Stimulated activated CD8-positive, alpha-beta memory T cell treated with anti-CD3 and anti-CD28 coated beads, Interleukin-15, amount 100 ng/mL, for 1 hour (primary cell): ENCODE measurements at regions not wholly inside any gene's neighbourhood (a gene's known extent, or its start where the extent isn't known, plus 50 kb on each side); places are given as distances from the start of the nearest gene placed in this dataset.
"Not testable (repeated sequence)": the region's sequence is repeated elsewhere in the genome, so short reads cannot be mapped to it uniquely, and the experiment has no call there.

ENCODE experiments used
- DNase-seq: peaks from one replicate; pipeline ENCODE4 v3.0.0-alpha.2; 2020; ENCODE audit warnings: low read depth

GRCh38 chr5:1731091-1731639 is 68.5 kb downstream of the MRPL36 start:
- no peak for DNase-seq

GRCh38 chr5:1730487-1730847 is 69.2 kb downstream of the MRPL36 start:
- DNase-seq: no peak

- no peak for DNase-seq
Observed at GRCh38 chr5:1729641-1730486, 69.8 kb downstream of the MRPL36 start.

GRCh38 chr5:1728846-1729245 is 70.8 kb downstream of the MRPL36 start:
- no peak for DNase-seq

GRCh38 chr5:1727571-1727970 is 72.1 kb downstream of the MRPL36 start:
- DNase-seq: no peak

- no peak for DNase-seq
Observed at GRCh38 chr5:1726956-1727355, 72.7 kb downstream of the MRPL36 start.

- DNase-seq: no peak
Observed at GRCh38 chr5:1726469-1726865, 73.2 kb downstream of the MRPL36 start.

- no peak for DNase-seq
Observed at GRCh38 chr5:1725641-1726468, 73.8 kb downstream of the MRPL36 start.

- DNase-seq: no peak
Observed at GRCh38 chr5:1724822-1725602, 74.6 kb downstream of the MRPL36 start.

GRCh38 chr5:1723957-1724821 is 75.4 kb downstream of the MRPL36 start:
- DNase-seq: no peak

- DNase-seq: no peak
Observed at GRCh38 chr5:1723476-1723875, 76.2 kb downstream of the MRPL36 start.

- no peak for DNase-seq
Observed at GRCh38 chr5:1722877-1723276, 76.8 kb downstream of the MRPL36 start.

GRCh38 chr5:1720396-1721110 is 79.1 kb downstream of the MRPL36 start:
- no peak for DNase-seq

- DNase-seq: no peak
Observed at GRCh38 chr5:1719860-1720259, 79.8 kb downstream of the MRPL36 start.

GRCh38 chr5:1718669-1719068 is 81.0 kb downstream of the MRPL36 start:
- DNase-seq: no peak

- not testable (repeated sequence) for DNase-seq
Observed at GRCh38 chr5:1710091-1710490, 89.5 kb downstream of the MRPL36 start.

- no peak for DNase-seq
Observed at GRCh38 chr5:1709171-1709803, 90.3 kb downstream of the MRPL36 start.

- DNase-seq: no peak
Observed at GRCh38 chr5:1708592-1709141, 91.0 kb downstream of the MRPL36 start.

- no peak for DNase-seq
Observed at GRCh38 chr5:1707467-1707866, 92.2 kb downstream of the MRPL36 start.

- no peak for DNase-seq
Observed at GRCh38 chr5:1706428-1706827, 93.2 kb downstream of the MRPL36 start.
